ENCODE measurements at regions not wholly inside any gene's neighbourhood (a gene's known extent, or its start where the extent isn't known, plus 50 kb on each side); places are given as distances from the start of the nearest gene placed in this dataset.
"Not testable (repeated sequence)": the region's sequence is repeated elsewhere in the genome, so short reads cannot be mapped to it uniquely, and the experiment has no call there.

- no peaks in the 10 kb centered on the region for H3K36me3 ChIP-seq (ENCODE audit: control insufficient read depth, insufficient read depth, low read length)
- H3K27ac ChIP-seq (ENCODE audit: low read depth, low read length): no peak overlapping the region
- no peaks in the 10 kb centered on the region for H3K4me1 ChIP-seq (ENCODE audit: control insufficient read depth, insufficient read depth, low read length)
- H3K4me3 ChIP-seq (ENCODE audit: low read length): no peak overlapping the region
- no peaks in the 10 kb centered on the region for H3K27me3 ChIP-seq (ENCODE audit: control insufficient read depth, insufficient read depth, low read length)
- H3K9ac ChIP-seq (ENCODE audit: low read length): no peak overlapping the region
Measured at GRCh38 chr11:38130514-38130913, 1532.5 kb upstream of the RAG2 start.

GRCh38 chr11:38123673-38124072 is 1525.6 kb upstream of the RAG2 start:
- Histone ChIP-seq H3K36me3 (ENCODE audit: control insufficient read depth, insufficient read depth, low read length) (no peaks in the 10 kb centered on the region), H3K4me1 (ENCODE audit: control insufficient read depth, insufficient read depth, low read length) (no peaks in the 10 kb centered on the region)

GRCh38 chr11:38116616-38117015 is 1518.6 kb upstream of the RAG2 start:
- H3K9ac ChIP-seq (ENCODE audit: low read length); H3K27ac ChIP-seq (ENCODE audit: low read depth, low read length); H3K4me3 ChIP-seq (ENCODE audit: low read length); H3K36me3 ChIP-seq (ENCODE audit: control insufficient read depth, insufficient read depth, low read length); H3K27me3 ChIP-seq (ENCODE audit: control insufficient read depth, insufficient read depth, low read length); H3K4me1 ChIP-seq (ENCODE audit: control insufficient read depth, insufficient read depth, low read length): not testable (repeated sequence)

More at GRCh38 chr11:38123673-38124072, 1525.6 kb upstream of the RAG2 start:
- no peak overlapping the region for H3K9ac ChIP-seq (ENCODE audit: low read length)
- no peaks in the 10 kb centered on the region for H3K27me3 ChIP-seq (ENCODE audit: control insufficient read depth, insufficient read depth, low read length)
- H3K27ac ChIP-seq (ENCODE audit: low read depth, low read length): no peak overlapping the region
- no peak overlapping the region for H3K4me3 ChIP-seq (ENCODE audit: low read length)

GRCh38 chr11:38115381-38115780 is 1517.3 kb upstream of the RAG2 start:
- H3K4me3 ChIP-seq (ENCODE audit: low read length); H3K36me3 ChIP-seq (ENCODE audit: control insufficient read depth, insufficient read depth, low read length); H3K4me1 ChIP-seq (ENCODE audit: control insufficient read depth, insufficient read depth, low read length); H3K27ac ChIP-seq (ENCODE audit: low read depth, low read length); H3K27me3 ChIP-seq (ENCODE audit: control insufficient read depth, insufficient read depth, low read length); H3K9ac ChIP-seq (ENCODE audit: low read length): not testable (repeated sequence)

- Histone ChIP-seq H3K9ac (ENCODE audit: low read length) (no peak overlapping the region), H3K4me1 (ENCODE audit: control insufficient read depth, insufficient read depth, low read length) (no peaks in the 10 kb centered on the region), H3K27me3 (ENCODE audit: control insufficient read depth, insufficient read depth, low read length) (no peaks in the 10 kb centered on the region), H3K27ac (ENCODE audit: low read depth, low read length) (no peak overlapping the region), H3K4me3 (ENCODE audit: low read length) (no peak overlapping the region), H3K36me3 (ENCODE audit: control insufficient read depth, insufficient read depth, low read length) (no peaks in the 10 kb centered on the region)
Measured at GRCh38 chr11:38100836-38101462, 1502.9 kb upstream of the RAG2 start.

GRCh38 chr11:38095268-38095667 is 1497.2 kb upstream of the RAG2 start:
- no peak overlapping the region for H3K27ac ChIP-seq (ENCODE audit: low read depth, low read length)
- no peak overlapping the region for H3K9ac ChIP-seq (ENCODE audit: low read length)
- H3K27me3 ChIP-seq (ENCODE audit: control insufficient read depth, insufficient read depth, low read length): no peaks in the 10 kb centered on the region
- H3K4me3 ChIP-seq (ENCODE audit: low read length): no peak overlapping the region
- H3K4me1 ChIP-seq (ENCODE audit: control insufficient read depth, insufficient read depth, low read length): no peaks in the 10 kb centered on the region
- no peaks in the 10 kb centered on the region for H3K36me3 ChIP-seq (ENCODE audit: control insufficient read depth, insufficient read depth, low read length)

- Histone ChIP-seq H3K36me3 (ENCODE audit: control insufficient read depth, insufficient read depth, low read length) (no peaks in the 10 kb centered on the region), H3K9ac (ENCODE audit: low read length) (no peak overlapping the region), H3K4me1 (ENCODE audit: control insufficient read depth, insufficient read depth, low read length) (no peaks in the 10 kb centered on the region), H3K4me3 (ENCODE audit: low read length) (no peak overlapping the region), H3K27me3 (ENCODE audit: control insufficient read depth, insufficient read depth, low read length) (no peaks in the 10 kb centered on the region), H3K27ac (ENCODE audit: low read depth, low read length) (no peak overlapping the region)
Measured at GRCh38 chr11:38089726-38090125, 1491.7 kb upstream of the RAG2 start.

GRCh38 chr11:38060920-38061319 is 1462.9 kb upstream of the RAG2 start:
- Histone ChIP-seq H3K36me3 (ENCODE audit: control insufficient read depth, insufficient read depth, low read length) (no peaks in the 10 kb centered on the region), H3K4me1 (ENCODE audit: control insufficient read depth, insufficient read depth, low read length) (no peaks in the 10 kb centered on the region), H3K4me3 (ENCODE audit: low read length) (no peak overlapping the region), H3K9ac (ENCODE audit: low read length) (no peak overlapping the region), H3K27ac (ENCODE audit: low read depth, low read length) (no peak overlapping the region), H3K27me3 (ENCODE audit: control insufficient read depth, insufficient read depth, low read length) (no peaks in the 10 kb centered on the region)

GRCh38 chr11:38060136-38060535 is 1462.1 kb upstream of the RAG2 start:
- no peaks in the 10 kb centered on the region for H3K4me1 ChIP-seq (ENCODE audit: control insufficient read depth, insufficient read depth, low read length)
- no peak overlapping the region for H3K9ac ChIP-seq (ENCODE audit: low read length)
- no peak overlapping the region for H3K4me3 ChIP-seq (ENCODE audit: low read length)
- H3K36me3 ChIP-seq (ENCODE audit: control insufficient read depth, insufficient read depth, low read length): no peaks in the 10 kb centered on the region
- no peaks in the 10 kb centered on the region for H3K27me3 ChIP-seq (ENCODE audit: control insufficient read depth, insufficient read depth, low read length)
- H3K27ac ChIP-seq (ENCODE audit: low read depth, low read length): no peak overlapping the region

- no peaks in the 10 kb centered on the region for H3K27me3 ChIP-seq (ENCODE audit: control insufficient read depth, insufficient read depth, low read length)
- no peaks in the 10 kb centered on the region for H3K36me3 ChIP-seq (ENCODE audit: control insufficient read depth, insufficient read depth, low read length)
- no peak overlapping the region for H3K9ac ChIP-seq (ENCODE audit: low read length)
- H3K27ac ChIP-seq (ENCODE audit: low read depth, low read length): no peak overlapping the region
- no peaks in the 10 kb centered on the region for H3K4me1 ChIP-seq (ENCODE audit: control insufficient read depth, insufficient read depth, low read length)
- H3K4me3 ChIP-seq (ENCODE audit: low read length): no peak overlapping the region
Measured at GRCh38 chr11:38046571-38047135, 1448.6 kb upstream of the RAG2 start.

GRCh38 chr11:38043060-38043459 is 1445.0 kb upstream of the RAG2 start:
- H3K4me1 ChIP-seq (ENCODE audit: control insufficient read depth, insufficient read depth, low read length): no peaks in the 10 kb centered on the region
- no peak overlapping the region for H3K9ac ChIP-seq (ENCODE audit: low read length)
- no peaks in the 10 kb centered on the region for H3K36me3 ChIP-seq (ENCODE audit: control insufficient read depth, insufficient read depth, low read length)
- H3K27ac ChIP-seq (ENCODE audit: low read depth, low read length): no peak overlapping the region
- no peaks in the 10 kb centered on the region for H3K27me3 ChIP-seq (ENCODE audit: control insufficient read depth, insufficient read depth, low read length)
- no peak overlapping the region for H3K4me3 ChIP-seq (ENCODE audit: low read length)

- Histone ChIP-seq H3K27ac (ENCODE audit: low read depth, low read length) (no peak overlapping the region), H3K9ac (ENCODE audit: low read length) (no peak overlapping the region), H3K36me3 (ENCODE audit: control insufficient read depth, insufficient read depth, low read length) (no peaks in the 10 kb centered on the region), H3K27me3 (ENCODE audit: control insufficient read depth, insufficient read depth, low read length) (no peaks in the 10 kb centered on the region), H3K4me3 (ENCODE audit: low read length) (no peak overlapping the region), H3K4me1 (ENCODE audit: control insufficient read depth, insufficient read depth, low read length) (no peaks in the 10 kb centered on the region)
Measured at GRCh38 chr11:38038777-38039176, 1440.7 kb upstream of the RAG2 start.

- Histone ChIP-seq H3K9ac (ENCODE audit: low read length) (no peak overlapping the region), H3K27me3 (ENCODE audit: control insufficient read depth, insufficient read depth, low read length) (no peaks in the 10 kb centered on the region), H3K4me1 (ENCODE audit: control insufficient read depth, insufficient read depth, low read length) (no peaks in the 10 kb centered on the region), H3K27ac (ENCODE audit: low read depth, low read length) (no peak overlapping the region), H3K36me3 (ENCODE audit: control insufficient read depth, insufficient read depth, low read length) (no peaks in the 10 kb centered on the region), H3K4me3 (ENCODE audit: low read length) (no peak overlapping the region)
Measured at GRCh38 chr11:38019072-38019775, 1421.2 kb upstream of the RAG2 start.
